HEK293 (cell line): ENCODE measurements at regions not wholly inside any gene's neighbourhood (a gene's known extent, or its start where the extent isn't known, plus 50 kb on each side); places are given as distances from the start of the nearest gene placed in this dataset.

Experiments used
- CTCF ChIA-PET: fragments of 350-600 bp; formaldehyde crosslinking; extraction: SDS; loops from one replicate; lab custom pipeline; 2021; ENCODE audit warnings: antibody characterized with exemption; lab: Yijun Ruan, JAX
- POLR2A ChIA-PET: fragments of 300-600 bp; formaldehyde crosslinking; extraction: SDS; loops from one replicate; lab custom pipeline; 2020; ENCODE audit warnings: antibody characterized with exemption, inconsistent platforms; lab: Yijun Ruan, JAX
- H3K27ac ChIP-seq: fragments of 200-500 bp; sonication (Bioruptor generic); 2 replicates; pipeline ENCODE4 v1.5.1; 2014; ENCODE audit warnings: low read depth, low read length, control low read depth, inconsistent platforms; ENCODE audit errors: extremely low read depth
- H3K36me3 ChIP-seq, 2 experiments: fragments of 200-500 bp in 1 of 2; sonication (Bioruptor generic) in 1 of 2; 1 replicate in 1 of 2; 2 replicates in 1 of 2; pipeline ENCODE4 v1.5.1; 2014 to 2017; ENCODE audit warnings: inconsistent platforms in 2 of 2, low read length in 2 of 2; ENCODE audit not compliant: control insufficient read depth in 2 of 2, insufficient read depth in 1 of 2
- H3K4me1 ChIP-seq: fragments of 200-500 bp; sonication (Bioruptor generic); 2 replicates; pipeline ENCODE4 v1.5.1; 2014; ENCODE audit warnings: mild to moderate bottlenecking, low read length, inconsistent platforms; ENCODE audit not compliant: control insufficient read depth, insufficient read depth
- H3K4me3 ChIP-seq: 2 replicates; pipeline ENCODE4 v1.5.1; 2011; ENCODE audit warnings: low read depth, mild to moderate bottlenecking, control low read depth, low read length, moderate library complexity
- H3K9me3 ChIP-seq: fragments of 200-500 bp; sonication (Bioruptor generic); 2 replicates; pipeline ENCODE4 v1.5.1; 2014; ENCODE audit warnings: low read depth, low read length, inconsistent platforms; ENCODE audit not compliant: control insufficient read depth, insufficient read depth
- GLI4 ChIP-seq: fragments of 450-650 bp; formaldehyde crosslinking; IDR thresholded peaks from 2 replicates; pipeline ENCODE4 v1.5.1; 2016; ENCODE audit warnings: missing biosample characterization, missing genetic modification characterization
- GLIS1 ChIP-seq: fragments of 450-650 bp; formaldehyde crosslinking; IDR thresholded peaks from 2 replicates; pipeline ENCODE4 v1.5.1; 2016; ENCODE audit warnings: missing biosample characterization, missing genetic modification characterization
- IKZF3 ChIP-seq: fragments of 450-650 bp; IDR thresholded peaks from 2 replicates; pipeline ENCODE4 v1.5.0; 2018; ENCODE audit warnings: missing biosample characterization, mild to moderate bottlenecking, missing genetic modification characterization, moderate library complexity
- MZF1 ChIP-seq: fragments of 450-650 bp; formaldehyde crosslinking; IDR thresholded peaks from 2 replicates; pipeline ENCODE4 v1.5.1; 2017; ENCODE audit warnings: missing biosample characterization, missing genetic modification characterization, borderline replicate concordance
- ZEB2 ChIP-seq: fragments of 450-650 bp; formaldehyde crosslinking; IDR thresholded peaks from 2 replicates; pipeline ENCODE4 v1.5.1; 2016; ENCODE audit warnings: missing biosample characterization, missing genetic modification characterization
- ZNF174 ChIP-seq: fragments of 450-650 bp; formaldehyde crosslinking; IDR thresholded peaks from 2 replicates; pipeline ENCODE4 v1.5.0; 2017; ENCODE audit warnings: missing biosample characterization, mild to moderate bottlenecking, missing genetic modification characterization
- ZNF211 ChIP-seq: fragments of 450-650 bp; formaldehyde crosslinking; IDR thresholded peaks from 2 replicates; pipeline ENCODE4 v1.5.1; 2016; ENCODE audit warnings: low read depth, missing biosample characterization, missing genetic modification characterization
- ZNF223 ChIP-seq: fragments of 450-650 bp; formaldehyde crosslinking; IDR thresholded peaks from 2 replicates; pipeline ENCODE4 v1.5.1; 2016; ENCODE audit warnings: missing biosample characterization, missing genetic modification characterization
- ZNF366 ChIP-seq: fragments of 450-650 bp; formaldehyde crosslinking; conservative IDR thresholded peaks from 2 replicates; pipeline ENCODE4 v1.5.1; 2016; ENCODE audit warnings: missing biosample characterization, missing genetic modification characterization
- ZNF423 ChIP-seq: fragments of 450-650 bp; formaldehyde crosslinking; IDR thresholded peaks from 2 replicates; pipeline ENCODE4 v1.5.1; 2016; ENCODE audit warnings: missing biosample characterization, missing genetic modification characterization
- ZNF514 ChIP-seq: fragments of 450-650 bp; formaldehyde crosslinking; IDR thresholded peaks from 2 replicates; pipeline ENCODE4 v1.5.1; 2016; ENCODE audit warnings: missing biosample characterization, missing genetic modification characterization
- ZNF560 ChIP-seq: fragments of 450-650 bp; formaldehyde crosslinking; IDR thresholded peaks from 2 replicates; pipeline ENCODE4 v1.5.1; 2017; ENCODE audit warnings: missing biosample characterization, missing genetic modification characterization, borderline replicate concordance
- ZNF600 ChIP-seq: fragments of 450-650 bp; formaldehyde crosslinking; IDR thresholded peaks from 2 replicates; pipeline ENCODE4 v1.5.1; 2016; ENCODE audit warnings: missing biosample characterization, missing genetic modification characterization
- ZNF624 ChIP-seq: fragments of 450-650 bp; formaldehyde crosslinking; IDR thresholded peaks from 2 replicates; pipeline ENCODE4 v1.5.1; 2017; ENCODE audit warnings: missing biosample characterization, missing genetic modification characterization
- ZNF645 ChIP-seq: fragments of 450-650 bp; formaldehyde crosslinking; IDR thresholded peaks from 2 replicates; pipeline ENCODE4; 2016; ENCODE audit warnings: missing biosample characterization, missing genetic modification characterization
- ZSCAN4 ChIP-seq: fragments of 450-650 bp; formaldehyde crosslinking; IDR thresholded peaks from 2 replicates; pipeline ENCODE4 v1.5.1; 2017; ENCODE audit warnings: missing biosample characterization, missing genetic modification characterization
- ZSCAN5A ChIP-seq: fragments of 450-650 bp; formaldehyde crosslinking; IDR thresholded peaks from 2 replicates; pipeline ENCODE4 v1.5.1; 2016; ENCODE audit warnings: missing biosample characterization, missing genetic modification characterization
- ZXDB ChIP-seq: fragments of 450-650 bp; formaldehyde crosslinking; IDR thresholded peaks from 2 replicates; pipeline ENCODE4 v1.5.1; 2016; ENCODE audit warnings: missing biosample characterization, missing genetic modification characterization

GRCh38 chr10:43945094-43945730 is 296.5 kb upstream of the ZNF32 start:
- POLR2A ChIA-PET: no interaction called here
- TF ChIP-seq ZNF366 (tag by site-specific recombination) (no peak), GLIS1 (tag by site-specific recombination) (peak; percentile 81), ZSCAN4 (tag by site-specific recombination) (peak; percentile 50; the same call in 1 of the 2 replicates)
- TF ChIP-seq, all 188 proteins: peak for 2
- no peaks in the 10 kb centered on the region for H3K36me3 ChIP-seq
- no peak overlapping the region for H3K4me3 ChIP-seq
- no peak overlapping the region for H3K27ac ChIP-seq
- CTCF ChIA-PET: interaction anchor here (0.6 kb wide), 1 partner anchor 1367 kb away, joined by 3 read pairs; no protein-coding TSS in a partner anchor
- H3K4me1 ChIP-seq: no peaks in the 10 kb centered on the region
- no peaks in the 10 kb centered on the region for H3K9me3 ChIP-seq

GRCh38 chr10:43944381-43945093 is 295.9 kb upstream of the ZNF32 start:
- Histone ChIP-seq H3K27ac (no peak overlapping the region), H3K4me3 (no peak overlapping the region)
- CTCF ChIA-PET: interaction anchor here (0.6 kb wide), 1 partner anchor 1368 kb away, joined by 3 read pairs; no protein-coding TSS in a partner anchor
- TF ChIP-seq MZF1 (tag by site-specific recombination): no peak
- TF ChIP-seq ZNF423 (tag by site-specific recombination): no peak
- TF ChIP-seq ZXDB: no peak
- TF ChIP-seq ZSCAN5A (tag by site-specific recombination): no peak
- TF ChIP-seq ZNF600 (tag by site-specific recombination): no peak
- no peak for TF ChIP-seq IKZF3 (tag by site-specific recombination)
- TF ChIP-seq, all 188 proteins: peak for 0
- POLR2A ChIA-PET: no interaction called here
- Histone ChIP-seq H3K4me1 (no peaks in the 10 kb centered on the region), H3K9me3 (no peaks in the 10 kb centered on the region), H3K36me3 (no peaks in the 10 kb centered on the region)

GRCh38 chr10:43943818-43944360 is 295.2 kb upstream of the ZNF32 start:
- Histone ChIP-seq H3K36me3 (no peaks in the 10 kb centered on the region), H3K4me1 (no peaks in the 10 kb centered on the region), H3K4me3 (no peak overlapping the region), H3K27ac (no peak overlapping the region), H3K9me3 (no peaks in the 10 kb centered on the region)
- ChIA-PET CTCF (no interaction called here), POLR2A (no interaction called here)
- TF ChIP-seq ZNF624 (tag by site-specific recombination) (no peak), ZNF514 (tag by site-specific recombination) (no peak), ZNF223 (no peak), ZNF211 (no peak), GLI4 (no peak), ZNF560 (tag by site-specific recombination) (no peak), ZEB2 (tag by site-specific recombination) (no peak), ZNF174 (tag by site-specific recombination) (no peak), ZNF645 (tag by site-specific recombination) (no peak)
